Spinal cord (tissue), 9 donors: ENCODE measurements at regions not wholly inside any gene's neighbourhood (a gene's known extent, or its start where the extent isn't known, plus 50 kb on each side); places are given as distances from the start of the nearest gene placed in this dataset.

Source experiments
- DNase-seq, 6 donors: peaks; one replicate each; pipeline versions ENCODE4 v3.0.0 to v3.0.0-alpha.2; 2013 to 2015; ENCODE audit warnings: low spot score in 6 of 6, low read depth in 4 of 6
- H3K27ac ChIP-seq: one replicate; pipeline ENCODE4 v1.5.1; 2013; ENCODE audit warnings: low read depth, low read length, control low read depth
- H3K27me3 ChIP-seq: one replicate; pipeline ENCODE4 v1.6.1; 2013; ENCODE audit warnings: low read length; ENCODE audit not compliant: control insufficient read depth, insufficient read depth
- H3K36me3 ChIP-seq: one replicate; pipeline ENCODE4 v1.6.1; 2013; ENCODE audit warnings: low read length; ENCODE audit not compliant: control insufficient read depth, insufficient read depth
- H3K4me1 ChIP-seq: one replicate; pipeline ENCODE4 v1.6.1; 2013; ENCODE audit warnings: low read length; ENCODE audit not compliant: control insufficient read depth, insufficient read depth
- H3K4me3 ChIP-seq: one replicate; pipeline ENCODE4 v1.5.1; 2013; ENCODE audit warnings: low read depth, low read length, control low read depth
- H3K9me3 ChIP-seq: one replicate; pipeline ENCODE4 v1.6.1; 2013; ENCODE audit warnings: low read length; ENCODE audit not compliant: control insufficient read depth, insufficient read depth
- WGBS: methylation state at CpG from one replicate; pipeline ENCODE4 v1.1.5; 2013; ENCODE audit warnings: missing lambda C conversion rate; ENCODE audit not compliant: insufficient coverage; 5-methylcytosine and 5-hydroxymethylcytosine counted together
- donor health status: healthy.

DNA sequence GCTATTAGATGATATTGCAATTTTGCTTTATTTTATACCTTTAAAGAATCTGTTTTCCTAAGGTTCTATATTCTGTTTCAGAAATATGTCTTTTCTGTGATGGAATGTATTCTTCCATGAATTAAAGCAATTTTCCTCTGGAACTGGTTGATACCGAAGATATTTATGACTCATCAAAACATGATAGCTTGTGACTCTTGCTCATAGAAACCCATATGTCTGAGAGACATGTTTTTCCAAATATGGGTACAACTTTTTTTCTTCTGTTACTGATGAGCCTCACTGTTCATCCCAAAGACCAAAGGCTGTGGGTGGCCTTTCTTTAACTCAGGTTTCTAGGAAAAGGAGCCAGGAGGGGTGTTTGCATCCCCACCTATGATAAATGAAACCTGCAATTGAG is 126.1 kb upstream of the PAPPA start:
- H3K9me3 ChIP-seq, result peaks cover 3% of the 10 kb centered on the region
- no peaks in the 10 kb centered on the region for H3K4me1 ChIP-seq
- H3K27me3 ChIP-seq, result no peaks in the 10 kb centered on the region
- H3K27ac ChIP-seq, result no peak overlapping the region
- H3K4me3 ChIP-seq, result no peak overlapping the region
- WGBS, result no CpG with 5 or more reads among the region's 1 CpG
- DNase-seq, result no peak
- H3K36me3 ChIP-seq, result no peaks in the 10 kb centered on the region

GRCh38 chr9:116027951-116028350 is 125.6 kb upstream of the PAPPA start:
- peak in 1 of 6 donors; percentile 12 for DNase-seq
- no peaks in the 10 kb centered on the region for H3K27me3 ChIP-seq
- WGBS, result no CpG with 5 or more reads among the region's 1 CpG
- peaks cover 3% of the 10 kb centered on the region for H3K9me3 ChIP-seq
- H3K4me3 ChIP-seq, result no peak overlapping the region
- H3K27ac ChIP-seq, result no peak overlapping the region
- H3K36me3 ChIP-seq, result no peaks in the 10 kb centered on the region
- no peaks in the 10 kb centered on the region for H3K4me1 ChIP-seq

DNA sequence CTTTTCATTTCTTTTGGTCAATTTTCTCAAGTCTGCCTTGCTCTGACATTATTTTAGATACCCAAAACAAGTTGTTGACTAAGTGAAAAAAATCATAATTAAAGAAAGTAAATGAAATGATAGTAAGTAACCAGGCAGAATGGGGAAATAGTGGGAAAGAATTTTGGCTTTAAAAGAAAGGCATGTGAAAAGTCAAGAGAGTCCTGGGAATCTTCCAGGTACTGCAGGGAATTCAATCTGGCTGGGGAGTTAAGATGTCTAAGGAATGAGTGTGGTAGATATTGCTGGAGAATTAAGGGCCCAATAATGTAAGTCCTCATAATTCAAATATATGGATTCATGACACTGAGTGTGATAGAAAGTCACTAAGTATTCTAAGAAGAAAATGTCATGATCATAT is 123.1 kb upstream of the PAPPA start:
- Histone ChIP-seq H3K4me1 (no peaks in the 10 kb centered on the region), H3K36me3 (no peaks in the 10 kb centered on the region), H3K4me3 (no peak overlapping the region), H3K9me3 (peaks cover 3% of the 10 kb centered on the region), H3K27ac (no peak overlapping the region), H3K27me3 (no peaks in the 10 kb centered on the region)
- DNase-seq, result no peak

DNA sequence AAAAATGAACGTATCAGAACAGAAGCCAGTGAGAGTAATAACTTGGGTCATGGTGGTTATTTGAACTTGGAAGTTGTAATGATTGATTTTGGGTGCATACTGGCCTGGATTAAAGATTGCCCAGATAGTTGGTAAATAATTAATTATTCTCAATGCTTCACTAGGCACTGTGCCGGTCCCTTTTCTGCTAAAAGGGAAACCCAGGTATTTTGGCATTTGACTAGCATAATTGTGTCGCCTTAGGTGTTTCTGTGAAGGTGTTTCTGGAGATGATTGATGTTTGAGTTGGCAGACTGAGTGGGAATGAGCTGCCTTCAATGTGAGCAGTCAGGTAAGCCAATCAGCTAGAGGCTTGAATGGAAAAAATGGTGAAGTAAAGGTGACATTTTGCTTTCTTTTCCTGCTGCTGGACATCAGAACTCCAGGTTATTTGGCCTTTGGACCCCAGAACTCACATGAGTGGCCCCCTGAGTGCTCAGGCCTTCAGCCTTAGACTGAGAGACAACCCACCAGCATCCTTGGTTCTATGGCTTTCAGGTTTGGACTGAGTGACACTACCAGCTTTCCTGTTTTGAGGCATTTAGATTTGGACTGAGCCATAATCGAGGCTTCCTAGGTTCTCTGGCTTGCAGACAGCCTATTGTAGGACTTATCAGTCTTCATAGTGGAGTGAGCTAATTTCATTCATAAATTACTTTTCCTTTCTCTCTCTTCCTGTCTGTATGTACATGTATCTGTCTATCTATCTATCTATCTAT is 120.7 kb upstream of the PAPPA start:
- H3K27ac ChIP-seq, result no peak overlapping the region
- no peak for DNase-seq
- no peaks in the 10 kb centered on the region for H3K4me1 ChIP-seq
- H3K27me3 ChIP-seq, result no peaks in the 10 kb centered on the region
- WGBS, result 94% methylated on average over 2 of the region's 4 CpGs
- H3K9me3 ChIP-seq, result peaks cover 3% of the 10 kb centered on the region
- no peak overlapping the region for H3K4me3 ChIP-seq
- no peaks in the 10 kb centered on the region for H3K36me3 ChIP-seq

DNA sequence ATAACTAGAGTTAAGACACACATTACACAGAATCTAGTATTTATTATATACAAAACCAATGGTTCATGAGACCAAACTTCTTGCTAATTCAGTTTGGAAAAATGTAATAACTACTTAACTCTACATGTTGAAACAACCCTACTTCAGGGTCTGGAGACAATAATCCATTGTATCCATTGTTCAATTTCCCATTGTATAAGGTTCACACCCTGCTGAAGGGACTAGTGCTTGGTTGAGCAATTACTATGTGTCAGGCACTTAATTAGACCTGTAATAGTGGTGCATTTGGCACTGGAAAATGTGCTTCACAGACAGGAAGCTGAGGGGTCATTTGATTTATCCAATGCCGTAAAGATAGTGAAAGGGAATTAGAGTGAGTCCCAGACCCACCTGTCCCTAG is 114.3 kb upstream of the PAPPA start:
- WGBS, result no CpG with 5 or more reads among the region's 1 CpG
- H3K4me3 ChIP-seq, result no peak overlapping the region

GRCh38 chr9:116039893-116040292 is 113.7 kb upstream of the PAPPA start:
- Histone ChIP-seq H3K27me3 (no peaks in the 10 kb centered on the region), H3K4me3 (no peak overlapping the region), H3K4me1 (no peaks in the 10 kb centered on the region), H3K36me3 (no peaks in the 10 kb centered on the region), H3K27ac (no peak overlapping the region), H3K9me3 (no peaks in the 10 kb centered on the region)
- DNase-seq, result no peak

More for the DNA sequence above, 114.3 kb upstream of the PAPPA start:
- H3K27ac ChIP-seq, result no peak overlapping the region
- DNase-seq, result no peak
- H3K4me1 ChIP-seq, result no peaks in the 10 kb centered on the region
- H3K9me3 ChIP-seq, result no peaks in the 10 kb centered on the region
- H3K36me3 ChIP-seq, result no peaks in the 10 kb centered on the region
- no peaks in the 10 kb centered on the region for H3K27me3 ChIP-seq

- Histone ChIP-seq H3K9me3 (no peaks in the 10 kb centered on the region), H3K4me1 (no peaks in the 10 kb centered on the region), H3K27ac (no peak overlapping the region), H3K36me3 (no peaks in the 10 kb centered on the region), H3K27me3 (no peaks in the 10 kb centered on the region), H3K4me3 (no peak overlapping the region)
- DNase-seq, result no peak
- 100% methylated on average over 1 of the region's 2 CpGs for WGBS
Measured at GRCh38 chr9:116042321-116042720, 111.3 kb upstream of the PAPPA start.

DNA sequence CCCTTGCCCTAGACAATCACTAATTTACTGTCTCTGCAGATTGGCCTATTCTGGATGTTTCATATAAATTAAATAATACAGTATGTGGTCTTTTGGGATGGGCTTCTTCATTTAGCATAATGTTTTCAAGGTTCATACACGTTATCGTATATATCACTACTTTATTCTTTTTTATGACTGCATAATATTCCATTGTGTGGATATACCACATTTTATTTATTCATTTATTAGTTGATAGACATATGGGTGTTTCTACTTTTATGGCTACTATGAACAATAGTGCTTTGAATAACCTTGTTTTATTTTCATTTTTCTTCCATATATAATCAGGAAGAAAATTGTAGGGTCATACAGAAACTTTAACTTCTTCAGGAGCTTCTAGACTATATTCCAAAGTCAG is 108.5 kb upstream of the PAPPA start:
- DNase-seq, result no peak
- H3K27me3 ChIP-seq, result no peaks in the 10 kb centered on the region
- H3K4me1 ChIP-seq, result no peaks in the 10 kb centered on the region
- no CpG with 5 or more reads among the region's 2 CpGs for WGBS
- H3K9me3 ChIP-seq, result no peaks in the 10 kb centered on the region
- no peak overlapping the region for H3K27ac ChIP-seq
- H3K4me3 ChIP-seq, result no peak overlapping the region
- H3K36me3 ChIP-seq, result no peaks in the 10 kb centered on the region

GRCh38 chr9:116048081-116048480 is 105.5 kb upstream of the PAPPA start:
- WGBS, result 67% methylated on average over 1 of the region's 2 CpGs

GRCh38 chr9:116049456-116049855 is 104.1 kb upstream of the PAPPA start:
- Histone ChIP-seq H3K27me3 (no peaks in the 10 kb centered on the region), H3K4me3 (no peak overlapping the region), H3K36me3 (no peaks in the 10 kb centered on the region), H3K4me1 (no peaks in the 10 kb centered on the region), H3K27ac (no peak overlapping the region), H3K9me3 (no peaks in the 10 kb centered on the region)
- no peak for DNase-seq
- WGBS, result 80% methylated on average over 1 of the region's 4 CpGs

More at GRCh38 chr9:116048081-116048480, 105.5 kb upstream of the PAPPA start:
- Histone ChIP-seq H3K27ac (no peak overlapping the region), H3K4me1 (no peaks in the 10 kb centered on the region), H3K4me3 (no peak overlapping the region), H3K9me3 (no peaks in the 10 kb centered on the region), H3K36me3 (no peaks in the 10 kb centered on the region), H3K27me3 (no peaks in the 10 kb centered on the region)
- no peak for DNase-seq
